ENCODE measurements at regions not wholly inside any gene's neighbourhood (a gene's known extent, or its start where the extent isn't known, plus 50 kb on each side); places are given as distances from the start of the nearest gene placed in this dataset.

DNA sequence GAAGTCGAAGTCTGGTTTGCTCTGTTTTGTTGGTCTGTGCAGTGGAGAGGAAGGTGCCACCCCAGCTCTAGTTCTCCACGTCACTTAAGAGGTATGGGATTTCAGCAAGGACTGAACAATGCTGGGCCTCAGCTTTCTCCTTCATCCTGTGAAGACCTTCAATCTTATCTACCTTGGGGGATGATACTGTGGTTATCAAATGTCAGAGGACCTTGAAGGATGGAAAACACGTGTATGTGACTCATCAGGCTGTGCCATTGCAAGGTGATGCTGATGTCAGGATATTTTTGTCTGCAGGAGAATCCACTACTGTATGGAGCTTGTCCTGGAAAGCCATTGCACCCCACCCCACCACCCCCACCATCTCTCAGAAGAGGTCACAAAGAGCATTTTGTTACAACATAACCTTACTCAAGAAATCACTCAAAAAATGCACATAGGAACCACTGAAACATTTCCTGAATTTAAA lies 81.4 kb upstream of the UQCRFS1 start:
- dilution Hi-C loops (cut with MboI; ENCODE audit: extremely low pct_ligation_motif_present, low sequenced_read_pairs) = no loop called here
- Histone ChIP-seq H3K4me1 (ENCODE audit: control insufficient read depth, extremely low read depth, insufficient read depth, low read length) (no peaks in the 10 kb centered on the region), H3K9ac (ENCODE audit: control insufficient read depth, extremely low read depth, insufficient read depth, low read length) (no peak overlapping the region), H3K9me1 (ENCODE audit: control insufficient read depth, extremely low read depth, insufficient read depth, low read length) (no peaks in the 10 kb centered on the region), H3K27me3 (ENCODE audit: control insufficient read depth, extremely low read depth, insufficient read depth, low read length) (no peaks in the 10 kb centered on the region), H3K4me2 (ENCODE audit: control insufficient read depth, extremely low read depth, insufficient read depth, low read depth, low read length) (no peak overlapping the region), H3K36me3 (ENCODE audit: control insufficient read depth in 2 of 2, extremely low read depth in 1 of 2, insufficient read depth in 2 of 2, low read length in 2 of 2) (no peaks in the 10 kb centered on the region), H3K27ac (ENCODE audit: control insufficient read depth, insufficient read depth, low read length) (no peak overlapping the region), H3K9me3 (ENCODE audit: control insufficient read depth, low read depth, low read length) (peaks cover 8% of the 10 kb centered on the region), H2AFZ (ENCODE audit: control insufficient read depth, low read length) (no peak overlapping the region), H3K4me3 (ENCODE audit: control insufficient read depth in 2 of 3, extremely low read depth in 1 of 3, insufficient read depth in 2 of 3, low read depth in 1 of 3, low read length in 3 of 3) (no peak overlapping the region), H4K20me1 (ENCODE audit: control insufficient read depth, extremely low read depth, insufficient read depth, low read length) (no peaks in the 10 kb centered on the region), H3K79me2 (ENCODE audit: control insufficient read depth, insufficient read depth, low read length) (no peaks in the 10 kb centered on the region)
- FAIRE-seq (no peak), DNase-seq (ENCODE audit: low read depth, low spot score) (no peak)
- no peak for TF ChIP-seq EZH2 (IDR thresholded peaks at IDR 0.05; ENCODE audit: low read length)

DNA sequence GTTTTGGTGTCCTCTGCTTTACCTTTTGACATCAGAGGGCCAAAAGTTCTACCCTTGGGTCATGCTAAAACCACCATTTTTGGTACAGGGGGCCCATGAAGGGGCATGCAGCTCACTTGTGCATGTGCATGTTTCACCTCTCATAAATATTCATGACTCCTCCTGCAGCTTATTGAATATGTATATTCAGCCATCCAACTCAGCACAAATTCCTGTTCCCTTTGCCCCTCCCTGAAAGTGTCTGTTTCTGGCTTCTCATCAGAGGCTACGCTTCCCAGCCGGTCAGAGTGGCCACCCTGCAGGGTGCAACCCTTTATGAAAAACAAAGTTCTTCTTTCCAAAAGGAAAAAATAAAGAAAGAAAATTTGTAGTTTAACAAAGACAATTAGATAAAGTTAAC lies 82.3 kb upstream of the UQCRFS1 start:
- H3K4me2 ChIP-seq (ENCODE audit: control insufficient read depth, extremely low read depth, insufficient read depth, low read depth, low read length) = no peak overlapping the region
- no peak overlapping the region for H3K27ac ChIP-seq (ENCODE audit: control insufficient read depth, insufficient read depth, low read length)
- H3K9me1 ChIP-seq (ENCODE audit: control insufficient read depth, extremely low read depth, insufficient read depth, low read length) = no peaks in the 10 kb centered on the region
- dilution Hi-C loops (cut with MboI; ENCODE audit: extremely low pct_ligation_motif_present, low sequenced_read_pairs) = no loop called here
- H3K79me2 ChIP-seq (ENCODE audit: control insufficient read depth, insufficient read depth, low read length) = no peaks in the 10 kb centered on the region
- peaks cover 8% of the 10 kb centered on the region for H3K9me3 ChIP-seq (ENCODE audit: control insufficient read depth, low read depth, low read length)
- no peak overlapping the region for H3K9ac ChIP-seq (ENCODE audit: control insufficient read depth, extremely low read depth, insufficient read depth, low read length)
- TF ChIP-seq, protein P1, sequence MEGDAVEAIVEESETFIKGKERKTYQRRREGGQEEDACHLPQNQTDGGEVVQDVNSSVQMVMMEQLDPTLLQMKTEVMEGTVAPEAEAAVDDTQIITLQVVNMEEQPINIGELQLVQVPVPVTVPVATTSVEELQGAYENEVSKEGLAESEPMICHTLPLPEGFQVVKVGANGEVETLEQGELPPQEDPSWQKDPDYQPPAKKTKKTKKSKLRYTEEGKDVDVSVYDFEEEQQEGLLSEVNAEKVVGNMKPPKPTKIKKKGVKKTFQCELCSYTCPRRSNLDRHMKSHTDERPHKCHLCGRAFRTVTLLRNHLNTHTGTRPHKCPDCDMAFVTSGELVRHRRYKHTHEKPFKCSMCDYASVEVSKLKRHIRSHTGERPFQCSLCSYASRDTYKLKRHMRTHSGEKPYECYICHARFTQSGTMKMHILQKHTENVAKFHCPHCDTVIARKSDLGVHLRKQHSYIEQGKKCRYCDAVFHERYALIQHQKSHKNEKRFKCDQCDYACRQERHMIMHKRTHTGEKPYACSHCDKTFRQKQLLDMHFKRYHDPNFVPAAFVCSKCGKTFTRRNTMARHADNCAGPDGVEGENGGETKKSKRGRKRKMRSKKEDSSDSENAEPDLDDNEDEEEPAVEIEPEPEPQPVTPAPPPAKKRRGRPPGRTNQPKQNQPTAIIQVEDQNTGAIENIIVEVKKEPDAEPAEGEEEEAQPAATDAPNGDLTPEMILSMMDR (optimal IDR thresholded peaks at IDR 0.05 in 1 of 3, IDR thresholded peaks at IDR 0.05 in 1 of 3, conservative IDR thresholded peaks at IDR 0.05 in 1 of 3; ENCODE audit: extremely low read depth in 1 of 3, insufficient read depth in 2 of 3, low read length in 3 of 3) = no peak
- no peak for TF ChIP-seq EZH2 (IDR thresholded peaks at IDR 0.05; ENCODE audit: low read length)
- no peaks in the 10 kb centered on the region for H3K4me1 ChIP-seq (ENCODE audit: control insufficient read depth, extremely low read depth, insufficient read depth, low read length)
- no peaks in the 10 kb centered on the region for H4K20me1 ChIP-seq (ENCODE audit: control insufficient read depth, extremely low read depth, insufficient read depth, low read length)
- no peak for DNase-seq (ENCODE audit: low read depth, low spot score)
- no peaks in the 10 kb centered on the region for H3K27me3 ChIP-seq (ENCODE audit: control insufficient read depth, extremely low read depth, insufficient read depth, low read length)
- H2AFZ ChIP-seq (ENCODE audit: control insufficient read depth, low read length) = no peak overlapping the region
- H3K4me3 ChIP-seq (ENCODE audit: control insufficient read depth in 2 of 3, extremely low read depth in 1 of 3, insufficient read depth in 2 of 3, low read depth in 1 of 3, low read length in 3 of 3) = no peak overlapping the region
- FAIRE-seq = no peak
- no peaks in the 10 kb centered on the region for H3K36me3 ChIP-seq (ENCODE audit: control insufficient read depth in 2 of 2, extremely low read depth in 1 of 2, insufficient read depth in 2 of 2, low read length in 2 of 2)

DNA sequence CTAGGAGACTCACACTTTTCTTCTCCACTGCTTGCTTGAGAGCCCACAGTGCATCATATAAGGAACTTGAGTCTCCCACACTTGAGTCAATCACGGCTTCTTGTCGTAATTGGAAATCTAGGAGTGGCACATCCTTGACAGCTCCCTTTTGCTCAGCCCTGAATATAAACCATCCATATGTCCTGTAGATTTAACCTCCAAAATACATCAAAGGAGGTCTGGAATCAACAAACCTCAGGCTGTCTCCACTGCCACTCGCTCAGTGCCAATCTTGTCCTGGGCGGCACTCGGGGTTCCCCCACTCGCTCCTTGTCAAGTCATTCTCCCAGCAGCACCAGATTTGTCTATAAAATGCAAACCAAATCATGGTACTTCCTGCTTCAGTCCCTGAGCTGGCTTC lies 84.4 kb upstream of the UQCRFS1 start:
- H3K4me2 ChIP-seq (ENCODE audit: control insufficient read depth, extremely low read depth, insufficient read depth, low read depth, low read length) = no peak overlapping the region
- H3K27me3 ChIP-seq (ENCODE audit: control insufficient read depth, extremely low read depth, insufficient read depth, low read length) = no peaks in the 10 kb centered on the region
- H3K36me3 ChIP-seq (ENCODE audit: control insufficient read depth in 2 of 2, extremely low read depth in 1 of 2, insufficient read depth in 2 of 2, low read length in 2 of 2) = no peaks in the 10 kb centered on the region
- dilution Hi-C loops (cut with MboI; ENCODE audit: extremely low pct_ligation_motif_present, low sequenced_read_pairs) = no loop called here
- H2AFZ ChIP-seq (ENCODE audit: control insufficient read depth, low read length) = no peak overlapping the region
- no peak overlapping the region for H3K4me3 ChIP-seq (ENCODE audit: control insufficient read depth in 2 of 3, extremely low read depth in 1 of 3, insufficient read depth in 2 of 3, low read depth in 1 of 3, low read length in 3 of 3)
- H4K20me1 ChIP-seq (ENCODE audit: control insufficient read depth, extremely low read depth, insufficient read depth, low read length) = no peaks in the 10 kb centered on the region
- no peaks in the 10 kb centered on the region for H3K4me1 ChIP-seq (ENCODE audit: control insufficient read depth, extremely low read depth, insufficient read depth, low read length)
- TF ChIP-seq EZH2 (IDR thresholded peaks at IDR 0.05; ENCODE audit: low read length) = no peak
- TF ChIP-seq, protein P1 (optimal IDR thresholded peaks at IDR 0.05 in 1 of 3, IDR thresholded peaks at IDR 0.05 in 1 of 3, conservative IDR thresholded peaks at IDR 0.05 in 1 of 3; ENCODE audit: extremely low read depth in 1 of 3, insufficient read depth in 2 of 3, low read length in 3 of 3) = no peak
- no peak overlapping the region for H3K27ac ChIP-seq (ENCODE audit: control insufficient read depth, insufficient read depth, low read length)
- no peak overlapping the region for H3K9ac ChIP-seq (ENCODE audit: control insufficient read depth, extremely low read depth, insufficient read depth, low read length)
- no peak for FAIRE-seq
- H3K9me3 ChIP-seq (ENCODE audit: control insufficient read depth, low read depth, low read length) = peaks cover 6% of the 10 kb centered on the region
- H3K9me1 ChIP-seq (ENCODE audit: control insufficient read depth, extremely low read depth, insufficient read depth, low read length) = no peaks in the 10 kb centered on the region
- no peaks in the 10 kb centered on the region for H3K79me2 ChIP-seq (ENCODE audit: control insufficient read depth, insufficient read depth, low read length)
- DNase-seq (ENCODE audit: low read depth, low spot score) = no peak

Data from keratinocyte (primary cell).